ENCODE measurements at regions not wholly inside any gene's neighbourhood (a gene's known extent, or its start where the extent isn't known, plus 50 kb on each side); places are given as distances from the start of the nearest gene placed in this dataset.

- TF ChIP-seq EP300 (IDR thresholded peaks at IDR 0.05): no peak
Measured at GRCh38 chr2:41884718-41885117, 163.1 kb upstream of the PKDCC start (continued).

- Histone ChIP-seq H3K27ac (no peak overlapping the region), H3K9me3 (no peaks in the 10 kb centered on the region), H3K4me2 (no peak overlapping the region), H3K4me3 (no peak overlapping the region), H3K4me1 (0 out of 3 replicates have a peak, but pooled peaks cover 4% of the 10 kb centered on the region)
- CTCF ChIA-PET: interaction anchor here (1.1 to 6.0 kb wide), 5 partner anchors 10 to 201 kb away, joined by 3 to 34 read pairs (median 12); no protein-coding TSS in a partner anchor
- TF ChIP-seq USF2 (IDR thresholded peaks at IDR 0.05) (no peak), ZFP36 (IDR thresholded peaks at IDR 0.05; ENCODE audit: borderline replicate concordance, partially characterized antibody) (no peak), FOSL2 (IDR thresholded peaks at IDR 0.05) (no peak), FOSL2 (CRISPR knock-in tag; IDR thresholded peaks at IDR 0.05) (no peak), HOXB5 (CRISPR knock-in tag; IDR thresholded peaks at IDR 0.05) (no peak), HDAC2 (IDR thresholded peaks at IDR 0.05) (no peak), RCOR1 (IDR thresholded peaks at IDR 0.05; ENCODE audit: low read depth, low read length) (no peak), FOSB (CRISPR knock-in tag; IDR thresholded peaks at IDR 0.05) (no peak), SREBF2 (IDR thresholded peaks at IDR 0.05) (no peak), JUN (IDR thresholded peaks at IDR 0.05) (no peak), NPAS2 (CRISPR knock-in tag; IDR thresholded peaks at IDR 0.05; ENCODE audit: borderline replicate concordance) (no peak), CBX2 (IDR thresholded peaks at IDR 0.05; ENCODE audit: borderline replicate concordance, low read depth) (no peak), HMGXB4 (CRISPR knock-in tag; IDR thresholded peaks at IDR 0.05; ENCODE audit: borderline replicate concordance) (no peak), HOXB13 (CRISPR knock-in tag; IDR thresholded peaks at IDR 0.05; ENCODE audit: low read depth) (no peak), RARB (CRISPR knock-in tag; IDR thresholded peaks at IDR 0.05) (no peak), ZNF302 (CRISPR knock-in tag; IDR thresholded peaks at IDR 0.05) (no peak), KDM1A (IDR thresholded peaks at IDR 0.05; ENCODE audit: low read depth) (no peak), GATA3 (IDR thresholded peaks at IDR 0.05; ENCODE audit: borderline replicate concordance) (no peak)
- TF ChIP-seq, protein P1, sequence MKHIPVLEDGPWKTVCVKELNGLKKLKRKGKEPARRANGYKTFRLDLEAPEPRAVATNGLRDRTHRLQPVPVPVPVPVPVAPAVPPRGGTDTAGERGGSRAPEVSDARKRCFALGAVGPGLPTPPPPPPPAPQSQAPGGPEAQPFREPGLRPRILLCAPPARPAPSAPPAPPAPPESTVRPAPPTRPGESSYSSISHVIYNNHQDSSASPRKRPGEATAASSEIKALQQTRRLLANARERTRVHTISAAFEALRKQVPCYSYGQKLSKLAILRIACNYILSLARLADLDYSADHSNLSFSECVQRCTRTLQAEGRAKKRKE (CRISPR knock-in tag; IDR thresholded peaks at IDR 0.05; ENCODE audit: low read depth): no peak
- POLR2A ChIA-PET: no interaction called here
- FAIRE-seq (no peak), DNase-seq (ENCODE audit: low read depth in 1 of 2, low spot score in 1 of 2) (no peak), ATAC-seq (no peak)
- 87% methylated on average over 2 of the region's 2 CpGs for WGBS (ENCODE audit: missing lambda C conversion rate)
Measured at GRCh38 chr2:41886145-41886664, 161.6 kb upstream of the PKDCC start.

GRCh38 chr2:41886757-41887156 lies 161.1 kb upstream of the PKDCC start:
- ChIA-PET CTCF (interaction anchor here (1.4 to 6.0 kb wide), 7 partner anchors 8 to 209 kb away, joined by 3 to 34 read pairs (median 11); no protein-coding TSS in a partner anchor), POLR2A (no interaction called here)
- Histone ChIP-seq H3K4me1 (0 out of 3 replicates have a peak, but pooled peaks cover 4% of the 10 kb centered on the region), H3K27ac (0 out of 6 replicates have a peak overlapping the region, but pooled peaks of 1 of the 2 experiments have one; percentile 6), H3K9me3 (no peaks in the 10 kb centered on the region), H3K4me3 (no peak overlapping the region), H3K4me2 (no peak overlapping the region)
- ATAC-seq (no peak), FAIRE-seq (no peak), DNase-seq (ENCODE audit: low read depth in 1 of 2, low spot score in 1 of 2) (no peak)
- WGBS (ENCODE audit: missing lambda C conversion rate): 61% methylated on average over 2 of the region's 2 CpGs
- TF ChIP-seq, protein P2, sequence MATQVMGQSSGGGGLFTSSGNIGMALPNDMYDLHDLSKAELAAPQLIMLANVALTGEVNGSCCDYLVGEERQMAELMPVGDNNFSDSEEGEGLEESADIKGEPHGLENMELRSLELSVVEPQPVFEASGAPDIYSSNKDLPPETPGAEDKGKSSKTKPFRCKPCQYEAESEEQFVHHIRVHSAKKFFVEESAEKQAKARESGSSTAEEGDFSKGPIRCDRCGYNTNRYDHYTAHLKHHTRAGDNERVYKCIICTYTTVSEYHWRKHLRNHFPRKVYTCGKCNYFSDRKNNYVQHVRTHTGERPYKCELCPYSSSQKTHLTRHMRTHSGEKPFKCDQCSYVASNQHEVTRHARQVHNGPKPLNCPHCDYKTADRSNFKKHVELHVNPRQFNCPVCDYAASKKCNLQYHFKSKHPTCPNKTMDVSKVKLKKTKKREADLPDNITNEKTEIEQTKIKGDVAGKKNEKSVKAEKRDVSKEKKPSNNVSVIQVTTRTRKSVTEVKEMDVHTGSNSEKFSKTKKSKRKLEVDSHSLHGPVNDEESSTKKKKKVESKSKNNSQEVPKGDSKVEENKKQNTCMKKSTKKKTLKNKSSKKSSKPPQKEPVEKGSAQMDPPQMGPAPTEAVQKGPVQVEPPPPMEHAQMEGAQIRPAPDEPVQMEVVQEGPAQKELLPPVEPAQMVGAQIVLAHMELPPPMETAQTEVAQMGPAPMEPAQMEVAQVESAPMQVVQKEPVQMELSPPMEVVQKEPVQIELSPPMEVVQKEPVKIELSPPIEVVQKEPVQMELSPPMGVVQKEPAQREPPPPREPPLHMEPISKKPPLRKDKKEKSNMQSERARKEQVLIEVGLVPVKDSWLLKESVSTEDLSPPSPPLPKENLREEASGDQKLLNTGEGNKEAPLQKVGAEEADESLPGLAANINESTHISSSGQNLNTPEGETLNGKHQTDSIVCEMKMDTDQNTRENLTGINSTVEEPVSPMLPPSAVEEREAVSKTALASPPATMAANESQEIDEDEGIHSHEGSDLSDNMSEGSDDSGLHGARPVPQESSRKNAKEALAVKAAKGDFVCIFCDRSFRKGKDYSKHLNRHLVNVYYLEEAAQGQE (IDR thresholded peaks at IDR 0.05): no peak
- TF ChIP-seq CBX2 (IDR thresholded peaks at IDR 0.05; ENCODE audit: borderline replicate concordance, low read depth) (no peak), JUNB (IDR thresholded peaks at IDR 0.05) (no peak), HMGXB4 (CRISPR knock-in tag; IDR thresholded peaks at IDR 0.05; ENCODE audit: borderline replicate concordance) (no peak), USF2 (IDR thresholded peaks at IDR 0.05) (no peak)
- TF ChIP-seq, protein P3, sequence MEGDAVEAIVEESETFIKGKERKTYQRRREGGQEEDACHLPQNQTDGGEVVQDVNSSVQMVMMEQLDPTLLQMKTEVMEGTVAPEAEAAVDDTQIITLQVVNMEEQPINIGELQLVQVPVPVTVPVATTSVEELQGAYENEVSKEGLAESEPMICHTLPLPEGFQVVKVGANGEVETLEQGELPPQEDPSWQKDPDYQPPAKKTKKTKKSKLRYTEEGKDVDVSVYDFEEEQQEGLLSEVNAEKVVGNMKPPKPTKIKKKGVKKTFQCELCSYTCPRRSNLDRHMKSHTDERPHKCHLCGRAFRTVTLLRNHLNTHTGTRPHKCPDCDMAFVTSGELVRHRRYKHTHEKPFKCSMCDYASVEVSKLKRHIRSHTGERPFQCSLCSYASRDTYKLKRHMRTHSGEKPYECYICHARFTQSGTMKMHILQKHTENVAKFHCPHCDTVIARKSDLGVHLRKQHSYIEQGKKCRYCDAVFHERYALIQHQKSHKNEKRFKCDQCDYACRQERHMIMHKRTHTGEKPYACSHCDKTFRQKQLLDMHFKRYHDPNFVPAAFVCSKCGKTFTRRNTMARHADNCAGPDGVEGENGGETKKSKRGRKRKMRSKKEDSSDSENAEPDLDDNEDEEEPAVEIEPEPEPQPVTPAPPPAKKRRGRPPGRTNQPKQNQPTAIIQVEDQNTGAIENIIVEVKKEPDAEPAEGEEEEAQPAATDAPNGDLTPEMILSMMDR (IDR thresholded peaks at IDR 0.05): no peak

All from A549 (cell line).